Non-pigmented ciliary epithelial cell (primary cell): ENCODE measurements at regions not wholly inside any gene's neighbourhood (a gene's known extent, or its start where the extent isn't known, plus 50 kb on each side); places are given as distances from the start of the nearest gene placed in this dataset.
A peak's percentile ranks its signal among the peaks of the same experiment; 100 is the strongest.

Source experiments
- DNase-seq: peaks from one replicate; pipeline ENCODE4 v3.0.0-alpha.2; 2010; ENCODE audit warnings: low read depth

- DNase-seq, result peak; percentile 18
Observed at GRCh38 chr4:28973587-28974350, 1746.4 kb upstream of the PCDH7 start.

DNA sequence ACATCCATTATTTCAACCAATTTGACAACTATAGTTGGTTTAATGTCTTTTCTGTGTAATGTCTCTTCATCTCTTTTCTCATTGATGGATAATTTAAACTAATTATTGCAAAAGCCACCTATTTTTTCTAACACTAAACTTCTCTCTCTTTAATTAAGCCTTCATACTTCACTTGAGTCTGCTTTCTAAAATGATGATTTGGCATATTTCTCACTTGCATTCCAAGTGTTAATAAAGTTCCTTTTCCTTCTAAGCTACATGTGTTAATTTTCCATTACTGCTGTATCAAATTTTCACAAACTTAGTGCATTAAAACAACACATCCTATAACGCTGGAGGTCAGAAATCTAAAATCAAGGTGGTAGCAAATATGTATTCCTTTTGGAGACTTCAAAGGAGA is 1743.8 kb upstream of the PCDH7 start:
- DNase-seq, result no peak

- DNase-seq, result no peak
Observed at GRCh38 chr4:29002151-29002550, 1718.0 kb upstream of the PCDH7 start.

DNA sequence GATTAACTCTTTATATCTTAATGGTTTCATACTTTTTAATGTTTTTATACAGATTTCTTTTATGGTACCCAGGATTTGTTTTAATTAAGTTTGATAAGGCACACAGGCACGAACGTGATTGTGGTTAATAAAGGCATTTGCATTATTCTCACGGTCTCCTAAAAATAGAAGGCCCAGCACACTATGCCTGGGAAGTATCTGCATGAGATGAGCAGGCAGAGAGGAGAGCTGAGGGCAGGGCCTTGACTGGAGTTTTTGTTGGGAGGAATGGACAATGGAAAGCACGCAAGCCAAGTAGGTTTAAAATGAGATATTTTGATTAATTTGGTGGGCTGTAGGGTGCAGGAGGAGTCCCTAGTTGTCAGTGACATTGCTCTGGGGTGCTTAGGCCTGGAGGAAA is 1714.3 kb upstream of the PCDH7 start:
- no peak for DNase-seq

DNA sequence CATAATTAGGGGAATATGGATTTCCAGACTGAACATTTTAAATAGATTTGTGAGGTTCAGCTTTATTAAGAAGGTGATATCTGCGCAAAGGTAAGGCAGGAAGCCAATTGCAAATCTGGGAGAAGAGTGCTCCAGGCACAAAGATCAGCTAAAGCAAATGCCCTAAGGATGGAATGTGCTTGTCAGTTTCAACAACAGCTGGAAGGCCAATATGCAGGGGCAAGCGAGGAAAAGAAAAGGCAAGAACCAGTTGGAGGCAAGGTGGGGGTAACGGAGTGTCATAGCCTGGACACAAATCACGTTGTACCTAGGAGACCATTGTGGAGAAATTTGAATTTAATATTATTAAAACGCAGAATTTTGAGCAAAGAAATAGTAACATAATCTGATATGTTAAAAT is 1710.3 kb upstream of the PCDH7 start:
- no peak for DNase-seq

DNA sequence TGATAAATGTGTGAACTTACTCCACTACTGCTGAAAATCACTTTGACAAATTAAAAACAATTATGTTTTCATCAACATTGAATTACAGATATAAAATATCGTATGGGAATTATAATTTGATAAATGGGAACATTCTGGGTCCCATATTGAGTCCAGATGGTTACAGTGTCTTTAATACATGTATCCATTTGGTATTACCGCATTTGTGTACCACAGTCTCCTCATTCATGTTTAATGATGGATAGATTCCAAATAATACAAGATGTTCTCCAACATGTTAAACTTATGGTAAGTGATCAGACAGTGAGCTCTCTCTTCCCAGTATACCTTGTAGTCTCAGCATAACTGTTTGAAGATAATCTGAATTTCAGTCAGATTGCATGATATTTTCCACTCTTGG is 1706.8 kb upstream of the PCDH7 start:
- no peak for DNase-seq

GRCh38 chr4:29014555-29014954 is 1705.6 kb upstream of the PCDH7 start:
- no peak for DNase-seq

DNA sequence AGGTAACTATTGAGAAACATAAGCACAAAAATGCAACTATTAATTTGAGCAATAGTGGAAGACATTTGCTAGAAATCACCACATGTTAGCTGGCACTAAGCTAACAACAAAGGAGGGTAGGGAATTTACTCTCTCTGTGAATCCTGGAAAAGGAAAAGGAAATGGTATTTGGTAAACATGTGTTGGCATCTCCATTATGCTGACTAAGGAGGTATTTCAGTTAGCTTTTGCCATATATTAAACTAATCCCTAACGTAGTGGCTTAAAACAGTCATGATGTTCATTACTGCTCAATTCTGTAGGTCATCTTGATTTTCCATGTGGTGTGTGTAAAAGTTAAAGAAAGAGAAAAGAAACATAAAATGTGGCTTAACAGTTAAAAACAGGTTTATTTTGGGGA is 1686.5 kb upstream of the PCDH7 start:
- DNase-seq, result no peak

DNA sequence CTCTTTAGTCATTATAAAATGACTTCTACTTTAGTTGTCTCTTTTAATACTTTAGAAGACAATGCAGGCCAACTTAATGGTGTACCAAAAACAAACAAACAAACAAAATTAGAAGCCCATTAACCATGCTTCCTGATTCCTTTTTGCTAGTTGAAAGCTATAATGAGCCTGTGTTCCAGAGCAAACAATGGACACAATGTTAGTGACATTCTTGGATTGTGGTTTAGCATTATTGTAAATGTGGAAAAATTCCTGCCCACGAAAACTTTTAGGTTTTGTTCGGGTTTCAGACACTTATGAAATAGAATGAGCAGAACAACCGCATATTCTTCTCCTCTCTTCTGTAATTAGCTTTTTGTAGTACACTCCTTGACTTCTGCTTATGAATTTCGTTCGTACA is 1682.7 kb upstream of the PCDH7 start:
- no peak for DNase-seq

DNA sequence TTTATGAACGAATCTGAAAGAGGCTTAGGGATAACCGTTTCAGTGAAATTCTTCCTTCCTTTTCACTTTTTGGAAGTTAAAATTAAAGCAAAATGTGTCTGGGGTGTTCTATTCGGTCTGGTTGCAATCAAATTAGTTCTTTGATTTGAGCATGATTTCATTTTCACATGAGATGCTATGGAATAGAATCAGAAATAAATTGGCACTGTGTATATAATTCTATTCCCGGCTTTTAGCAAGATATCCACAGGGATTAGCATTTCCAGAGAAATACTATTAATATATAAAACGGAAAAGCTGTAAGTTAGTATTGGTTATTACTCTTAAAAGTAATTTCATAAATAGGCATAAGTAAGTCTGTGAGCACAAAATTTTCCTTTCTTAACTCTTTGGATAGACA is 1676.8 kb upstream of the PCDH7 start:
- no peak for DNase-seq

DNA sequence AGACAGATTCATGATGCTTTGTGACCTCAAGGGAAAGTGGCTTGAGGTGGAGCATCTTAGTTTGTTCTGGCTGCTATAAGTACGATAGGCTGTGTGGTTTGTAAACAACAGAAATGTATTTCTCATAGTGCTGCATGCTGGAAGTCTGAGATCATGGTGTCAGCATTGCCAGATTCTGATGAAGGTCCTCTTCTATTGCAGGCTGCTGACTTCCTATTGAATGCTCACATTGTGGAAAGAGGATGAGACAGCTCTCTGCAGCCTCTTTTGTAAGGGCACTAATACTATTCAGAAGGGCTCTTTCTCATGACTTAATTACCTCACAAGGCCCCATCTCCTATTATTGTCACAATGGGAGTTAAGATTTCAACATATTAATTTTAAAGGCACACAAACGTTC is 1674.0 kb upstream of the PCDH7 start:
- peak; percentile 43 for DNase-seq

DNA sequence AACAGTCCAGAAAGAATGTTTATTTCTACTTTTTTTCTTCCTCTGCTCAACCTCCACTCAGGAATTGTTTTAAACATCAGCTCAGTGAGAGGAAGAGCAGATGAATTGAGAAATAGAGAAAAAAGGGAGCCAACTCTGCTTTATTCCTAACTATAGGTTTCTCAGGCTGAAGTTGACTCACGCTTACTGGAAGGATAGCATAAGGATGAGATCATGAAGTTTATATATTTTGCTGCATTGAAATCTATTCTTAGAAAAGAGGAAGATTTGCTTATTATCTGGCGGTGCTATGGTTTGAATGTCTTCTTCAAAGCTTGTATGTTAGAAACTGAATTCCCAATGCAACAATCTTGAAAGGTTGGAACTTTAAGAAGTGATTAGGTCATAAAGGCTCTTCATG is 1673.4 kb upstream of the PCDH7 start:
- DNase-seq, result peak; percentile 17

- DNase-seq, result no peak
Observed at GRCh38 chr4:29047341-29048041, 1672.7 kb upstream of the PCDH7 start.

DNA sequence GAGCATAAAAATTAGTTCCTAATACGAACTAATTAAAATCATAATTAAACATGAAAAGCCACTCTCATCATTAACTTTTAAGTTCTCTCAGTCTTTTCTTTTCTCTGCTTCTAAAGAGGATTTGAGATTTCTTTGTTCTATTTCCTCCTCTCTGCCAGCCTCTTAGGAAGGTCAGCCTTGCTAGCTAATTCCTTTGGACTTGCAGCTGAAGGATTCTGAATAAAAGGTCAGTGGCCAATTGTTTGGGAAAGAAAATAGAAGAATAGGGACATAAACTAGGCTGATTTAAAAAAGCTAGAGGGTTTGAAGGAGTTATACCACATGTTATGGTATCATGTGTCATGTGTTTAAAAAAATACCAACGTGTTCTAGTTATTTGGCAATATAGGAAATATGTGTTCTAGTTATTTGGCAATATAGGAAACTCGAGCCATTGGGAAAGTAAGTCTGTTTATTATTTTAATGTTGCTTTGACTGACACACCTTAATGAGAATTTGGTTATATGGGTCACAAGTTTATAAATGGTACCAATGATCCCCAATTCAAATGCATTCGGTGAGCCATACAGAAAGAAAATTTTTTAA is 1668.7 kb upstream of the PCDH7 start:
- no peak for DNase-seq

- DNase-seq, result no peak
Observed at GRCh38 chr4:29052266-29052665, 1667.9 kb upstream of the PCDH7 start.

DNA sequence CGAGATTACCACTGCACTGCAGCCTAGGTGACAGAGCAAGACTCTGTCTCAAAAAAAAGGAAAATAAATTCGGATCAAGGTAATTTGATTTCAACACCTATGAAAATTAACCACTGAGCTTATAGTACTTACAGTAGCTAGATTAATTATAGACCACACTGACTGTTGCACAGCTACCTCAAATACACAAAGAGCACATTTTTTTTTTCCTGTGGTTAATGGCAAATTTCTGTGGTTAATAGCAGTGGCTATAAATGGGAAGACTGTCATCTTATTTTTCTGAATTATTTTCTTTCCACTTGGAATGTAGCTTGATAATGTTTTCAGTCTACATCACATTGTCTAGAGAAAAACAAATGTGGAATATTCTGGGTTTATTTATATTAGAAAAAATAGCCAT is 1661.6 kb upstream of the PCDH7 start:
- no peak for DNase-seq

GRCh38 chr4:29066861-29067260 is 1653.3 kb upstream of the PCDH7 start:
- DNase-seq, result no peak

DNA sequence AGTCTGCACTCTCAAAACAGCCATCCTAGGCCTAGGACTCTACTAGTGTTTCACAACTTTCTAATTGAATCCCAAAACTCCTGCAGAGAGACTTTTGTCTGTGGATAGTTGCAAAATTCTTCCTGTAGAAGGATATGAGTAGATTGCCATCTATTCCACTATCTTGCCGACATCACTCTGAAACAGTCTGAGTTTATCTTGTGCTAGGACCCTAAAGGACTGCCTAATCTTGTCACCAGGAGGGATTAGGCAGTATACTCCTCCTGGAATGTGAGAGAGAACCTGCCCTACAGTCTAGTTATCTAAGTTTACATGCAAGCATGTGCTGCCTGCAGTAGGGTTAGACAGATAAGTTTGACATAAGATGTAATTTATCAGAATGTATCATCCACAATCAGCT is 1646.6 kb upstream of the PCDH7 start:
- no peak for DNase-seq

DNA sequence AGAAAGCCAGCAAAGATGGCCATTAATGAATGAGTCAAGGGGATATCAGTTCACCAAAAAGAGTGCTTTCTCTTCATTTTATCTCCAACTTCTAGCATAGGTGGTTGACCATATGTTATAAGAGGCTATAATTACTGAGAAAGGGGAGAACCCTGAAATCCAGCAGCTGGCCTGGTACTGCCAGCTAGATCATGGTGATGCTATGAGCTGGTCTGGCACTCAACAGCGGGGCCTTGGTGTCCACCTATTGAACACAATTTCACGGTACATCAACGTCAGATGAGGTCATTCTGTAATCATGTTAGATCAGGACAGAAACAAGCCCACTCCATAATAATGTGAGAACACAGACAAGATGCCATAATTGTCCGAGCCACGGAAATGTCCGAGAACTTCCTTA is 1644.8 kb upstream of the PCDH7 start:
- no peak for DNase-seq

DNA sequence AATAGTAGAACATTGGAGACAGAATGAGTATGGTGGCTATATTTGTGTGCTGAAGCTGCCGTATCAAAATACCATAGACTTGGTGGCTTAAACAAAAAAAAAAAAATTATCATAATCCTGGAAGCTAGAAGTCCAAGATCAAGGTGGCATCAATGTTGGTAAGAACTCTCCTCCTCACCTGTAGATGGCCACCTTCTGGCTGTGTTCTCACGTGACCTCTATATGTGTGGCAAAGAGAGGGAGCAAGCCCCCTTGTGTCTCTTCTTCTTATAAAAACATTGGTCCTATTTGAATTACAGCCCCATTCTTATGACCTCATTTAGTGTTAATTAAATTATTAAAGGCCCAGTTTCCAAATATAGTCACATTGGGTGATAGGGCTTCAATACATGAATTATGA is 1640.9 kb upstream of the PCDH7 start:
- no peak for DNase-seq

DNA sequence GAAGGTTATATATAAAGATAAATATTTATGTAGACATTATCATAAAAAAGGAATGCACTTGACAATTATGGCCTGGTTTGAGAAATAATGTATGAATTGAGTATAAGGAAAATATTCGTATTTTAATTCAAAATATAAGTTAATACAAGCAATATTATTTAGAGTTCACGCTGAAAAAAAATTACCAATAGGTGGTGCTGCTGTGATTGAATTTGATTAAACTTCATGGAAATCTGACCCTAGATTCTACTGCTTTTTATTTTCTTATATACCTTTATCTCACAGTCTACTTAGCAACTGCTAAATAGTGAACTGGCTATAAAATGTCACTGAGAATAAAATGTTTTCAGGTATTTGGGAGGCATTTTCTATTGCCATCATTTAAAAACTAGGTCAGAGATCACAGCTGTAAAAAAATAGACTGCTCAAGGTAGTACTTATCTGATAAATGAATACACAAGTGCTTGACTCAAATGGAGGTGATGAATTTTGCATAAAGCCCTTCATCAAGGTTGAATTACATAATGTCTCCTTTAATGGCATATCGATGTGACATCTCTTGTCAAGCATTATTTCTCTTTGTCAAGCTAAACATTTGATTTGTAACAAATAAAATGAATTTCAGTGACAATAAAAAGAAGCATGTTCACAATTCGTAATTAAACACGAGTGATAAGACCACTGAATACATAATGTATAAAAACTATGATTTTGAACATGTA is 1638.8 kb upstream of the PCDH7 start:
- no peak for DNase-seq

DNA sequence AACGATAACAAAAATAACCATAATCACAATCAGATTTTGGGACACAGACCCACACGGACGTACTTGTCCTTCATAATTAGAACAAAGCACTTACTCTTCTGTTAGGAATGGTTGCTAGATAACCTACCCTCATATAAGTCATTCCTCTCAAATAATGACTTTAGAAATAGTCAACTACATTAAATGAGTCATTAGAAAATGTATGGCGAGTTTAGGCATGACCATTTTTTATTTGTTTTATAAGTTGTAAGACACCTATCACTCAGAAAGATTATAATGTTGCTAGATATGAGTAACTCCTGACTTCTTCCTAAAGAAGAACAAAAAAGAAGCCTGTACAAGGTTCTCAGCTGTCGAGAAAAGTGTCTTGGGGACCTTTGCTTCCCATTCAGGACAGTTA is 1637.5 kb upstream of the PCDH7 start:
- DNase-seq, result no peak

- no peak for DNase-seq
Observed at GRCh38 chr4:29085748-29086147, 1634.4 kb upstream of the PCDH7 start.
